ENCODE measurements at regions not wholly inside any gene's neighbourhood (a gene's known extent, or its start where the extent isn't known, plus 50 kb on each side); places are given as distances from the start of the nearest gene placed in this dataset.
"Not testable (repeated sequence)": the region's sequence is repeated elsewhere in the genome, so short reads cannot be mapped to it uniquely, and the experiment has no call there.

DNA sequence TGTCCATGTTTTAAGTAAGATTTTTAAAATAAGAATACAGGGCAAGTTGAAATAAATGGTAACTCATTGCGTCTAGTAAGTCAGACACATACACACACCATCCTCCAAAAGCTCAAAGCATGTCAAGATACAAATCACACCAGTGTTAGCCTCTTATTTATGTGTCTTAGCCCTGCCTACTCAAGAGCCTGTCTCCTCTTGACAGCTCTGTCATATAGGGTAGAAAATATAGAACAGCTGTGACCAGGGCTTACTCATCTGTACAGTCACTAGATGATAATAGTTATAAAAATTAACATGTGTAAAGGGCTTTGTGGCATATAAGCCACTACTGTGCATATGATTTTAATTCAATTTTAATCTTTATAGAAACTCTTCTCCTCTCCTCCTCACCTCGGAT, 76.6 kb upstream of the NOTCH2NLA start:
- not testable (repeated sequence) for H3K4me3 ChIP-seq (ENCODE audit: low read depth, low read length); H3K27me3 ChIP-seq; H3K4me1 ChIP-seq; H3K36me3 ChIP-seq; H3K9me3 ChIP-seq; DNase-seq

- not testable (repeated sequence) for H3K9me3 ChIP-seq; H3K4me1 ChIP-seq; H3K27me3 ChIP-seq; DNase-seq; H3K4me3 ChIP-seq (ENCODE audit: low read depth, low read length); H3K36me3 ChIP-seq
These were observed 69.7 kb upstream of the NOTCH2NLA start for GRCh38 chr1:146298575-146298897.

GRCh38 chr1:146297781-146298574, 69.2 kb upstream of the NOTCH2NLA start:
- not testable (repeated sequence) for H3K36me3 ChIP-seq; H3K9me3 ChIP-seq; H3K27me3 ChIP-seq; DNase-seq; H3K4me1 ChIP-seq; H3K4me3 ChIP-seq (ENCODE audit: low read depth, low read length)

DNA sequence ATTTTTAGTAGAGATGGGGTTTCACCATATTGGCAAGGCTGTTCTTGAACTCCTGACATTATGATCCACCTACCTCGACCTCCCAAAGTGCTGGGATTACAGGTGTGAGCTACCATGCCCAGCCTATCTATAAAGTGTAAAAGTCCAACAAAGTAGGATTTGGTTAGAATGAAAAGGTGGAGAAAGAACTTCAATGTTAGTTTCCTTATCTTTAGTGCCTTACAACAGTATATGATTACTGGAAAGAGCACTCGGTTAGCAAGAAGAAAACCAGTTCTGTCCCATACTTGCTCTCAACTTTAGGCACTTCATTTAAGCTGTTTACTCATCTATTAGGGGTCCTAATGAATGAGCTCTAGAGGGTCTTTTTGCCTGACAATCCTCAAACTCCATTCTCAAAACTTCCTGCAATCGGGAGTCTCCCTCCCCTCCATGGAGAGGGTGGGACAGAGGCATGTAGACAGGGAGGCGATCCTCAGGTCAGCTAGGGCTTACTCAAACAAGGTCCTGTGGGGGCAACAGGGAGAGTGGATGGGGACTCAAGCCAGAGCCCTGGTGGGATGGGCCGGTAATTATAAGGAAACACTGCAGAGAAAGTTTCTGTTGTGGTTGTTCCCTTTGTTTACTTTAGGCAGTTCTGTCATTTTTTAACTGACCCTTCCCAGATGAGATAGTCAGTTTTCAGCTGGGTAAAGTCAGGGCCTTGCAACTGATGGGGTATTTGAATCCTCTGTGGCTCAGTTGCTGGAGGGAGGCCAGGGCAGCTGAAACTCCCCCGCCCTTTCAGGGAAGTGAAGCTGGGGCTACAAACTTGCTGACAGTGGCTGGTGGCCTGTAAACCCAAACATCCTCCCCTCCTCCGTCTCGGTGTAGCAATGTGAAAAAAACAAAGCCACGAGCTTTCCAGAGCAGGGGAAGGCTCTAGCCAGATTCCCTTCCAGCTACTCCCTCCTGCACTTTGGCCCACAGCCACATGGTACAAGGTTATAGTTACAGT, 64.4 kb upstream of the NOTCH2NLA start:
- H3K9me3 ChIP-seq; H3K27me3 ChIP-seq; DNase-seq; H3K4me1 ChIP-seq; H3K4me3 ChIP-seq (ENCODE audit: low read depth, low read length); H3K36me3 ChIP-seq: not testable (repeated sequence)

- not testable (repeated sequence) for H3K27me3 ChIP-seq; H3K36me3 ChIP-seq; H3K4me1 ChIP-seq; H3K4me3 ChIP-seq (ENCODE audit: low read depth, low read length); H3K9me3 ChIP-seq; DNase-seq
These were observed 63.6 kb upstream of the NOTCH2NLA start for GRCh38 chr1:146292424-146292823.

DNA sequence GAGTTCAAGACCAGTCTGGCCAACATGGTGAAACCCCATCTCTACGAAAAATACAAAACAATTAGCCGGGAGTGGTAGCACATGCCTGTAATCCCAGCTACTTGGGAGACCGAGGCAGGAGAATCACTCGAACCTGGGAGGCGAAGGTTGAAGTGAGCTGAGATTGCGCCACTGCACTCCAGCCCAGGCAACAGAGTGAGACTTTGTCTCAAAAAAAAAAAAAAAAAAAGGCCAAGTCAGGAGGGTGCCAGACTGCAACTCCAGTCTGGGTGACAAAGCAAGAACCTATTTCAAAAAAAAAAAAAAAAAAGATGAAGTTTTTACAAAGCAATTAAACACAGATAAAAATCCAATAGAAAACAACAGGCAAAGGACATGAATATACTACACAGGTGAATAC, 59.1 kb upstream of the NOTCH2NLA start:
- not testable (repeated sequence) for H3K4me3 ChIP-seq (ENCODE audit: low read depth, low read length); H3K36me3 ChIP-seq; H3K9me3 ChIP-seq; DNase-seq; H3K4me1 ChIP-seq; H3K27me3 ChIP-seq

DNA sequence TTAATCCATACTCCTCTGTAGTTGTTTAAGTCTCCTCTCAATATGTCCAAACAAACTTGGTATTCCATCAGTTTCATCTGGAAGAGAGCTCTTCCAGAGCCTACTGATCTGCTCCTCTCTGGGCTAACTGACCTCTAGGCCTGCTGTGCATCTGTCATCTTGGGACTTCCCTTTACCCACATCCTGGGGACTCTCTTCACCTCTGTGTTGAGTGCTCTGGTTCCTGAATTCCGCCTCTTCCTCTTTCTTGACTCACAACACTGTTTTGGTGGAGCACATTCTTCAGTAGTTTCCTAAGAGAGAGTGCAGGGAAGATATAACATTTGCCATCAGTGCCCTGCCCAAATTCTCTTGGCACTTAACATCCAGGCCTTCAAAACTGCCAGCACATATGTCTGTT, 55.9 kb upstream of the NOTCH2NLA start:
- H3K4me3 ChIP-seq (ENCODE audit: low read depth, low read length); H3K4me1 ChIP-seq; DNase-seq; H3K36me3 ChIP-seq; H3K27me3 ChIP-seq; H3K9me3 ChIP-seq: not testable (repeated sequence)

GRCh38 chr1:146283527-146283880, 54.7 kb upstream of the NOTCH2NLA start:
- H3K36me3 ChIP-seq; H3K4me1 ChIP-seq; H3K9me3 ChIP-seq; DNase-seq; H3K27me3 ChIP-seq; H3K4me3 ChIP-seq (ENCODE audit: low read depth, low read length): not testable (repeated sequence)

DNA sequence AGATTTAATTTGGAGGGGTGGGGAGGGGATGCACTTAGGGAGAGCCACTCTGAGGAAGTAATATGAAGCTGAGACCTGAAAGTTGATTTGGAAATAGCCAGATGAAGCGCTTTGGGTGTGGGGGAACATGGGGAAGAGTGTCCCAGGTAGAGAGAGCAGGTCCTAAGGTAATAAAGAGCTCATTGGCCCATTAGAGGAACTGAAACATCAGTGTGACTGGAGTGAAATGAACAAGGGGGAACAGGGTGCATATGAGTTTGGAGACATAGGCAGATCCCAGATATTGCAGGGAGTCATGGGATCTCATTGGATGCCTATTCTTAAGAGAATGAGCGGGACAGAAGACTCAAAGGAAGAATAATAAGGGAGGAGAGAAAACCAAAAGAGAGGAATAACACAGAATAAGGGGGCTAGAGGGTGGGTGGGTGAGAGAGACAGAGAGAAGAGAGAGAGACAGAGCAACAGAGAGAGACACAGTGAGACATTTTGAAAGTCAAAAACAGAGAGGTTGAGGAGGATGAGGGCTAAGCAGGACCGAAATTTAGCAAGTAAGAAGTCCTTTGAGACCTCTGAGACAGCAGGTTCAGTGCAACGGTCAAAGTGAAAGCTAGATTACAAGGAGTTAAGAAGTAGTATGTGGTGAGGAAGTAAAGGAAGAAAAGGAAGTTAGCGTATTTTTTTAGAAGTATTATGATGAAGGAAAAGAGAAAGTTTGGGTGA, 54.1 kb upstream of the NOTCH2NLA start:
- H3K4me1 ChIP-seq: not testable (repeated sequence)

GRCh38 chr1:146281522-146281921, 52.7 kb upstream of the NOTCH2NLA start:
- not testable (repeated sequence) for DNase-seq; H3K36me3 ChIP-seq; H3K4me3 ChIP-seq (ENCODE audit: low read depth, low read length); H3K27me3 ChIP-seq; H3K4me1 ChIP-seq; H3K9me3 ChIP-seq

More for the DNA sequence above, 54.1 kb upstream of the NOTCH2NLA start:
- H3K36me3 ChIP-seq; H3K4me3 ChIP-seq (ENCODE audit: low read depth, low read length); DNase-seq; H3K9me3 ChIP-seq; H3K27me3 ChIP-seq: not testable (repeated sequence)

- not testable (repeated sequence) for H3K4me1 ChIP-seq; H3K36me3 ChIP-seq; H3K9me3 ChIP-seq; DNase-seq; H3K27me3 ChIP-seq; H3K4me3 ChIP-seq (ENCODE audit: low read depth, low read length)
These were observed 49.9 kb upstream of the NOTCH2NLA start for GRCh38 chr1:146278758-146279157.
